H9 (cell line): ENCODE measurements at regions not wholly inside any gene's neighbourhood (a gene's known extent, or its start where the extent isn't known, plus 50 kb on each side); places are given as distances from the start of the nearest gene placed in this dataset.

Experiments used
- DNase-seq: peaks from one replicate; pipeline ENCODE4 v3.0.0-alpha.2; 2017
- H2AFZ ChIP-seq: one replicate; pipeline ENCODE4 v1.6.1; 2013; ENCODE audit warnings: mild to moderate bottlenecking, low read length, control low read depth, moderate library complexity
- H2AK5ac ChIP-seq: 2 replicates; pipeline ENCODE4 v1.6.1; 2013; ENCODE audit warnings: low read length, control low read depth, mixed read lengths; ENCODE audit not compliant: insufficient read length
- H2BK120ac ChIP-seq: one replicate; pipeline ENCODE4 v1.6.1; 2013; ENCODE audit warnings: low read depth, mild to moderate bottlenecking, low read length, control low read depth, inconsistent platforms; ENCODE audit not compliant: poor library complexity, severe bottlenecking
- H2BK12ac ChIP-seq: 2 replicates; pipeline ENCODE4 v1.6.1; 2013; ENCODE audit warnings: low read length, control low read depth, mixed read lengths, low read depth; ENCODE audit not compliant: insufficient read length
- H2BK15ac ChIP-seq: 2 replicates; pipeline ENCODE4 v1.6.1; 2013; ENCODE audit warnings: low read depth, low read length, control low read depth
- H2BK20ac ChIP-seq: one replicate; pipeline ENCODE4 v1.6.1; 2013; ENCODE audit warnings: low read depth, mild to moderate bottlenecking, low read length, control low read depth, inconsistent platforms; ENCODE audit not compliant: poor library complexity, severe bottlenecking
- H2BK5ac ChIP-seq: 2 replicates; pipeline ENCODE4 v1.6.1; 2013; ENCODE audit warnings: low read length, control low read depth, mixed read lengths; ENCODE audit not compliant: insufficient read length
- H3K14ac ChIP-seq: 2 replicates; pipeline ENCODE4 v1.6.1; 2013; ENCODE audit warnings: low read length, control low read depth; ENCODE audit not compliant: insufficient read depth
- H3K18ac ChIP-seq: 2 replicates; pipeline ENCODE4 v1.6.1; 2013; ENCODE audit warnings: low read depth, mild to moderate bottlenecking, mixed read lengths, low read length, control low read depth; ENCODE audit not compliant: insufficient read length
- H3K23ac ChIP-seq: 2 replicates; pipeline ENCODE4 v1.6.1; 2013; ENCODE audit warnings: low read length, control low read depth, mixed read lengths, low read depth; ENCODE audit not compliant: insufficient read length
- H3K23me2 ChIP-seq: 2 replicates; pipeline ENCODE4 v1.6.1; 2013; ENCODE audit warnings: low read depth, mild to moderate bottlenecking, mixed read lengths, low read length, control low read depth; ENCODE audit not compliant: insufficient read length, poor library complexity, severe bottlenecking
- H3K27ac ChIP-seq: 2 replicates; pipeline ENCODE4 v1.5.1; 2013; ENCODE audit warnings: low read length, control low read depth, mixed read lengths, low read depth; ENCODE audit not compliant: insufficient read length
- H3K27me3 ChIP-seq: 2 replicates; pipeline ENCODE4 v1.6.1; 2013; ENCODE audit warnings: low read length, control low read depth, inconsistent platforms; ENCODE audit not compliant: insufficient read depth
- H3K4ac ChIP-seq: 2 replicates; pipeline ENCODE4 v1.6.1; 2013; ENCODE audit warnings: low read depth, mild to moderate bottlenecking, control low read depth, inconsistent platforms, low read length, moderate library complexity
- H3K4me1 ChIP-seq: 2 replicates; pipeline ENCODE4 v1.6.1; 2013; ENCODE audit warnings: low read length, control low read depth, inconsistent platforms; ENCODE audit not compliant: insufficient read depth
- H3K4me2 ChIP-seq: 2 replicates; pipeline ENCODE4 v1.6.1; 2013; ENCODE audit warnings: low read length, control low read depth, mixed read lengths; ENCODE audit not compliant: insufficient read length, insufficient read depth
- H3K56ac ChIP-seq: 2 replicates; pipeline ENCODE4 v1.6.1; 2013; ENCODE audit warnings: low read depth, mild to moderate bottlenecking, mixed read lengths, low read length, control low read depth; ENCODE audit not compliant: insufficient read length
- H3K79me1 ChIP-seq: 2 replicates; pipeline ENCODE4 v1.6.1; 2013; ENCODE audit warnings: low read depth, mild to moderate bottlenecking, moderate library complexity, low read length, control low read depth, inconsistent platforms; ENCODE audit not compliant: insufficient read depth, poor library complexity, severe bottlenecking
- H3K79me2 ChIP-seq: 2 replicates; pipeline ENCODE4 v1.6.1; 2013; ENCODE audit warnings: low read length, control low read depth, inconsistent platforms; ENCODE audit not compliant: insufficient read depth
- H3K9ac ChIP-seq: 2 replicates; pipeline ENCODE4 v1.6.1; 2013; ENCODE audit warnings: low read length, control low read depth, mixed read lengths; ENCODE audit not compliant: insufficient read length; ENCODE audit errors: extremely low read depth
- H3K9me3 ChIP-seq: one replicate; pipeline ENCODE4 v1.6.1; 2013; ENCODE audit warnings: low read depth, low read length, inconsistent platforms; ENCODE audit not compliant: control insufficient read depth
- H3T11ph ChIP-seq: one replicate; pipeline ENCODE4 v1.6.1; 2013; ENCODE audit warnings: mild to moderate bottlenecking, low read length, control low read depth, inconsistent platforms
- H4K20me1 ChIP-seq: one replicate; pipeline ENCODE4 v1.6.1; 2013; ENCODE audit not compliant: control insufficient read depth, insufficient read length, insufficient read depth
- H4K5ac ChIP-seq: 2 replicates; pipeline ENCODE4 v1.6.1; 2013; ENCODE audit warnings: low read depth, mild to moderate bottlenecking, mixed read lengths, low read length, control low read depth; ENCODE audit not compliant: insufficient read length
- H4K8ac ChIP-seq: replicated peaks from 2 replicates; pipeline ENCODE4 v1.6.1; 2013; ENCODE audit warnings: low read length, control low read depth, mixed read lengths, low read depth; ENCODE audit not compliant: insufficient read length
- H4K91ac ChIP-seq: 2 replicates; pipeline ENCODE4 v1.6.1; 2013; ENCODE audit warnings: low read depth, mild to moderate bottlenecking, moderate library complexity, mixed read lengths, low read length, control low read depth; ENCODE audit not compliant: insufficient read length
- H3K27ac Mint-ChIP-seq, 3 experiments: 2 replicates in 2 of 3; 3 replicates in 1 of 3; pipeline ENCODE4 v1.8.0; 2020 to 2021; ENCODE audit warnings: mixed read lengths in 3 of 3, mild to moderate bottlenecking in 1 of 3, moderate library complexity in 1 of 3
- H3K27me3 Mint-ChIP-seq: 2 replicates; pipeline ENCODE4 v1.8.0; 2021; ENCODE audit warnings: low read depth, mild to moderate bottlenecking, moderate library complexity, mixed read lengths
- H3K36me3 Mint-ChIP-seq, 3 experiments: 2 replicates in 2 of 3; 3 replicates in 1 of 3; pipeline ENCODE4 v1.8.0; 2020 to 2021; ENCODE audit warnings: low read depth in 3 of 3, mixed read lengths in 3 of 3; ENCODE audit not compliant: insufficient read depth in 1 of 3
- H3K4me1 Mint-ChIP-seq, 2 experiments: 2 replicates each; pipeline ENCODE4 v1.8.0; 2020; ENCODE audit warnings: mixed read lengths in 2 of 2
- H3K4me3 Mint-ChIP-seq, 2 experiments: 2 replicates in 1 of 2; 3 replicates in 1 of 2; pipeline ENCODE4 v1.8.0; 2020 to 2021; ENCODE audit warnings: mild to moderate bottlenecking in 2 of 2, mixed read lengths in 2 of 2, moderate library complexity in 1 of 2
- H3K9me3 Mint-ChIP-seq, 2 experiments: 2 replicates in 1 of 2; 3 replicates in 1 of 2; pipeline ENCODE4 v1.8.0; 2020; ENCODE audit warnings: mild to moderate bottlenecking in 2 of 2, mixed read lengths in 2 of 2, moderate library complexity in 1 of 2
- CTCF ChIP-seq: fragments of 200-600 bp; sonication (generic); conservative IDR thresholded peaks from 3 replicates; pipeline ENCODE4 v1.8.0; 2021; ENCODE audit warnings: antibody characterized with exemption, mild to moderate bottlenecking
- WGBS: extraction: QIAGEN DNeasy Blood & Tissue Kit; methylation state at CpG from one replicate; pipeline ENCODE4 v1.1.7; 2013; ENCODE audit warnings: missing lambda C conversion rate, low lambda C conversion rate, mixed read lengths; ENCODE audit not compliant: insufficient read length; ENCODE audit errors: extremely low coverage; 5-methylcytosine and 5-hydroxymethylcytosine counted together

DNA sequence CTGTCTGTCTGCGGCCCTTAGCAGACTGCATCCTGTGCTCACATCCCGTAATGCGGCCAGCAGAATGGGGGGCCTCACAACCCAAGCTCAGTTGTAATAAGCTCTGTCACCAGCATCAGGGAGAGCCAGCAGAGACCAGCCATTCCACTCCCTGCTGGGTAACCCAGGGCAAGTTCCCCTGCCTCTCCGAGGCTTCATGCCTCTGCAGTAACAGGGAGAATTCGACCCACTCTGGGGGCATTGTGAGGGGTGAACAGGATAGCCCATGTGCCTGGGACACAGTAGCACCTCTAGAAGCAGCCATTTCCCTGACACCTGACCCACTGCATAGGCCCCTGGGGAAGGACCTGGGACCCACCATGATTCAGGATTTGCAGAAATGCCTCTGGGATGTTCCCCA, 461.2 kb downstream of the MATN1 start:
- H3K4me1 Mint-ChIP-seq = peaks cover 9 to 12% of the 10 kb centered on the region in 2 experiments
- Histone ChIP-seq H3T11ph (no peak overlapping the region), H3K79me2 (no peaks in the 10 kb centered on the region), H3K23me2 (no peaks in the 10 kb centered on the region), H3K27me3 (no peaks in the 10 kb centered on the region), H2BK5ac (no peak overlapping the region), H3K14ac (no peak overlapping the region), H3K9ac (no peak overlapping the region), H2BK120ac (no peak overlapping the region), H3K56ac (no peak overlapping the region), H3K4ac (no peak overlapping the region), H3K9me3 (no peaks in the 10 kb centered on the region), H3K79me1 (no peaks in the 10 kb centered on the region), H4K8ac (no peak overlapping the region), H3K4me1 (no peaks in the 10 kb centered on the region), H3K27ac (no peak overlapping the region), H3K23ac (no peak overlapping the region), H3K18ac (no peak overlapping the region), H3K4me2 (no peak overlapping the region), H4K5ac (no peak overlapping the region), H2AFZ (no peak overlapping the region), H2AK5ac (no peak overlapping the region), H4K91ac (no peak overlapping the region), H2BK12ac (no peak overlapping the region), H2BK15ac (no peak overlapping the region), H2BK20ac (no peak overlapping the region), H4K20me1 (no peaks in the 10 kb centered on the region)
- DNase-seq = no peak
- no peaks in the 10 kb centered on the region; the same call in none of the 2 replicates for H3K27me3 Mint-ChIP-seq
- H3K27ac Mint-ChIP-seq = no peak overlapping the region
- TF ChIP-seq CTCF = no peak
- WGBS = no CpG with 5 or more reads among the region's 5 CpGs
- H3K4me3 Mint-ChIP-seq = no peak overlapping the region
- H3K9me3 Mint-ChIP-seq = no peaks in the 10 kb centered on the region
- H3K36me3 Mint-ChIP-seq = no peaks in the 10 kb centered on the region
